ENCODE measurements at regions not wholly inside any gene's neighbourhood (a gene's known extent, or its start where the extent isn't known, plus 50 kb on each side); places are given as distances from the start of the nearest gene placed in this dataset.

DNA sequence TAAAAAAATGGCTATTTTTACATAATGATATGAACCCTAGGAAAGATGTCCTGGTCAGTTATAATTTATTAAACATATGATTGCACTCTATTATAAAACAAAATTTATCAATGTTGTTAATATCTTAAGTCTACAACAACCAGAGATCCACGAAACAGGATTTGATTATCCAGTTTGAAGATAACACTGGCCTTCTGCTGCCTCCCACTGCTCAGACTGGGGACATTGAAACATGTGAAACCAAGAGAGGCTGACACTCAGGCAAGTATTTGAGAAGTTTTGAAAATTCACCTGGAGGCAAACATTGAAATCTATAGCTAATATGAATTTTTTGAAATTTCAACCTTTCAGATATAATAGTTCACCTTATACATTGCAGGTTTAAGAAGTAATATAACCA is 219.3 kb upstream of the HSF2 start:
- Histone ChIP-seq H3K27ac (ENCODE audit: extremely low read length, insufficient read depth, low read length) (no peak overlapping the region), H3K9ac (ENCODE audit: insufficient read depth, low read depth, low read length) (no peak overlapping the region), H3K79me2 (ENCODE audit: insufficient read depth, low read length) (no peaks in the 10 kb centered on the region), H2AFZ (ENCODE audit: low read length) (no peak overlapping the region), H3K4me3 (replicated peaks in 1 of 3; ENCODE audit: insufficient read depth in 1 of 3, low read depth in 2 of 3, low read length in 3 of 3) (no peak overlapping the region), H3K27me3 (ENCODE audit: control insufficient read depth in 1 of 2, insufficient read depth in 2 of 2, low read length in 2 of 2) (no peaks in the 10 kb centered on the region; a peak in 1 of 5 replicates), H3K4me1 (ENCODE audit: insufficient read depth, low read length) (no peaks in the 10 kb centered on the region), H4K20me1 (ENCODE audit: insufficient read depth, low read length) (no peaks in the 10 kb centered on the region), H3K36me3 (replicated peaks in 1 of 2; ENCODE audit: control insufficient read depth in 1 of 2, insufficient read depth in 2 of 2, low read length in 2 of 2) (no peaks in the 10 kb centered on the region), H3K9me3 (ENCODE audit: low read length) (no peaks in the 10 kb centered on the region), H3K4me2 (ENCODE audit: low read depth, low read length) (no peak overlapping the region)
- in situ Hi-C loops (cut with HindIII; ENCODE audit: extremely low pct_ligation_motif_present, low pct_unique_long_range_greater_than_20kb) (no loop called here), intact Hi-C loops (cut with micrococcal nuclease; ENCODE audit: unreplicated experiment) (no loop called here)
- TF ChIP-seq, protein P1, sequence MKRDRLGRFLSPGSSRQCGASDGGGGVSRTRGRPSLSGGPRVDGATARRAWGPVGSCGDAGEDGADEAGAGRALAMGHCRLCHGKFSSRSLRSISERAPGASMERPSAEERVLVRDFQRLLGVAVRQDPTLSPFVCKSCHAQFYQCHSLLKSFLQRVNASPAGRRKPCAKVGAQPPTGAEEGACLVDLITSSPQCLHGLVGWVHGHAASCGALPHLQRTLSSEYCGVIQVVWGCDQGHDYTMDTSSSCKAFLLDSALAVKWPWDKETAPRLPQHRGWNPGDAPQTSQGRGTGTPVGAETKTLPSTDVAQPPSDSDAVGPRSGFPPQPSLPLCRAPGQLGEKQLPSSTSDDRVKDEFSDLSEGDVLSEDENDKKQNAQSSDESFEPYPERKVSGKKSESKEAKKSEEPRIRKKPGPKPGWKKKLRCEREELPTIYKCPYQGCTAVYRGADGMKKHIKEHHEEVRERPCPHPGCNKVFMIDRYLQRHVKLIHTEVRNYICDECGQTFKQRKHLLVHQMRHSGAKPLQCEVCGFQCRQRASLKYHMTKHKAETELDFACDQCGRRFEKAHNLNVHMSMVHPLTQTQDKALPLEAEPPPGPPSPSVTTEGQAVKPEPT (CRISPR knock-in tag; IDR thresholded peaks at IDR 0.05; ENCODE audit: low read depth) = no peak
- no peak for TF ChIP-seq KDM5B (CRISPR knock-in tag; IDR thresholded peaks at IDR 0.05; ENCODE audit: borderline replicate concordance)
- no peak for TF ChIP-seq ZFP36L1 (CRISPR knock-in tag; IDR thresholded peaks at IDR 0.05)
- TF ChIP-seq HCFC1 (IDR thresholded peaks at IDR 0.05; ENCODE audit: low read depth, low read length) = no peak
- CTCF ChIA-PET (ENCODE audit: low intra/inter-chr PET ratio, low total read pairs) = no interaction called here
- WGBS (ENCODE audit: low lambda C conversion rate) = 3% methylated on average over 1 of the region's 1 CpG
- ATAC-seq (no peak), DNase-seq (ENCODE audit: low spot score) (no peak), FAIRE-seq (no peak)
- POLR2A ChIA-PET = no interaction called here
- BruUV-seq (replicated peaks) = no TSS peak

DNA sequence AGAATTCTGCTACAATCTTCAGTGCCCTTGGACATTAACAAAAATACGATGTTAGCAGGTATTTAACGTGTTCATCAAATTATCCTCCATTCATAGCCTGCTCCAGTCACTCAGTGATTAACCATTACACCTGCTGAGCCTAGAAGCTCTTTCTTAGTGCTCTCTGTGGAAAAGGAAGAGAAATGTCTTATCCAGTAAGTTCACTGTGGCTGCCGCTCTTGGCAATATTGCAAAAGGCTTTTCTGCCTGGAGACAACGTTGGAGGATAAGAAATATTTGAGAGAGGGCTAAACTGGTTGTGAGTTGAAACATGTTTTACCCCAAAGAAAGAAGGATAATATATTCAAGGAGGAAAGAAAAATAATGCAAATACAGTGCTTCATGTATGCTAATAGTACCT is 217.4 kb upstream of the HSF2 start:
- no peak overlapping the region for H2AFZ ChIP-seq (ENCODE audit: low read length)
- TF ChIP-seq, protein P2, sequence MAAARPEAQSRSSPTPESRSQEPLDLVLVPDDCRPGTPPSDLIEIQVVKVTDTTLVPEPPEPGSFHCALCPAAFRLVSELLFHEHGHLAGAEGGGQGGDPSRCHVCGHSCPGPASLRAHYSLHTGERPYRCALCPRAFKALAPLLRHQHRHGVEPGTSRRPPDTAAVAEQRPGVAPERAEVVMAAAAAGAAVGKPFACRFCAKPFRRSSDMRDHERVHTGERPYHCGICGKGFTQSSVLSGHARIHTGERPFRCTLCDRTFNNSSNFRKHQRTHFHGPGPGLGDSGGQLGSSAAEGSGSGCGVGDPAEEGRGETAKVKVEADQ (CRISPR knock-in tag; IDR thresholded peaks at IDR 0.05; ENCODE audit: borderline replicate concordance) = no peak
- TF ChIP-seq AKAP8 (CRISPR knock-in tag; IDR thresholded peaks at IDR 0.05) = no peak
- TF ChIP-seq ZNF460 (CRISPR knock-in tag; IDR thresholded peaks at IDR 0.05; ENCODE audit: borderline replicate concordance) = no peak
- no peak for ATAC-seq
- WGBS (ENCODE audit: low lambda C conversion rate) = under 1% methylated on average over 4 of the region's 4 CpGs
- no peaks in the 10 kb centered on the region for H3K9me3 ChIP-seq (ENCODE audit: low read length)
- DNase-seq (ENCODE audit: low spot score) = no peak
- ChIA-PET POLR2A (no interaction called here), CTCF (ENCODE audit: low intra/inter-chr PET ratio, low total read pairs) (no interaction called here)
- no peaks in the 10 kb centered on the region for H3K36me3 ChIP-seq (replicated peaks in 1 of 2; ENCODE audit: control insufficient read depth in 1 of 2, insufficient read depth in 2 of 2, low read length in 2 of 2)
- no peaks in the 10 kb centered on the region for H3K79me2 ChIP-seq (ENCODE audit: insufficient read depth, low read length)
- no peaks in the 10 kb centered on the region; a peak in 1 of 5 replicates for H3K27me3 ChIP-seq (ENCODE audit: control insufficient read depth in 1 of 2, insufficient read depth in 2 of 2, low read length in 2 of 2)
- H4K20me1 ChIP-seq (ENCODE audit: insufficient read depth, low read length) = no peaks in the 10 kb centered on the region
- no peak overlapping the region for H3K4me2 ChIP-seq (ENCODE audit: low read depth, low read length)
- H3K27ac ChIP-seq (ENCODE audit: extremely low read length, insufficient read depth, low read length) = no peak overlapping the region
- H3K4me1 ChIP-seq (ENCODE audit: insufficient read depth, low read length) = no peaks in the 10 kb centered on the region
- H3K9ac ChIP-seq (ENCODE audit: insufficient read depth, low read depth, low read length) = no peak overlapping the region
- in situ Hi-C loops (cut with HindIII; ENCODE audit: extremely low pct_ligation_motif_present, low pct_unique_long_range_greater_than_20kb) = no loop called here
- no TSS peak for BruUV-seq (replicated peaks)
- intact Hi-C loops (cut with micrococcal nuclease; ENCODE audit: unreplicated experiment) = no loop called here
- no peak for FAIRE-seq
- no peak overlapping the region for H3K4me3 ChIP-seq (replicated peaks in 1 of 3; ENCODE audit: insufficient read depth in 1 of 3, low read depth in 2 of 3, low read length in 3 of 3)
